ENCODE measurements at regions not wholly inside any gene's neighbourhood (a gene's known extent, or its start where the extent isn't known, plus 50 kb on each side); places are given as distances from the start of the nearest gene placed in this dataset.

DNA sequence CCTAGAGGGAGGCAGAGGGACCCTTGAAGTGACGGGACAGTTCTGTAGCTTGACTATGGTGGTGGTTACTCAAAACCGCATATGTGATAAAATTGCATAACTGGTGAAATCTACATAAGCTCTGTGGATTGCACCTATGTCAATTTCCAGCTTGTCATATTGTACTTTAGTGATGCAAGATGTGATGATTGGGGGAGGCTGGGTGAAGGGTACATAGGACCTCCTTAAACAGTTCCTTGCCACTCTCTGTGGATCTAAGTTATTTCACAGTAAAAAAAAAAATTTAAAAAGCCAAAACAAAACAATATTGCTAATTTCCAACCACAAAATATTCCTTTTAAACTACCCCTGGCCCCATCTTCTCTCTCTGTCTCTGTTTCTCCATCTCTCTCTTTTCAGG lies 472.6 kb upstream of the SULF2 start:
- no peak for DNase-seq (ENCODE audit: low read depth)
- TF ChIP-seq, protein P1, sequence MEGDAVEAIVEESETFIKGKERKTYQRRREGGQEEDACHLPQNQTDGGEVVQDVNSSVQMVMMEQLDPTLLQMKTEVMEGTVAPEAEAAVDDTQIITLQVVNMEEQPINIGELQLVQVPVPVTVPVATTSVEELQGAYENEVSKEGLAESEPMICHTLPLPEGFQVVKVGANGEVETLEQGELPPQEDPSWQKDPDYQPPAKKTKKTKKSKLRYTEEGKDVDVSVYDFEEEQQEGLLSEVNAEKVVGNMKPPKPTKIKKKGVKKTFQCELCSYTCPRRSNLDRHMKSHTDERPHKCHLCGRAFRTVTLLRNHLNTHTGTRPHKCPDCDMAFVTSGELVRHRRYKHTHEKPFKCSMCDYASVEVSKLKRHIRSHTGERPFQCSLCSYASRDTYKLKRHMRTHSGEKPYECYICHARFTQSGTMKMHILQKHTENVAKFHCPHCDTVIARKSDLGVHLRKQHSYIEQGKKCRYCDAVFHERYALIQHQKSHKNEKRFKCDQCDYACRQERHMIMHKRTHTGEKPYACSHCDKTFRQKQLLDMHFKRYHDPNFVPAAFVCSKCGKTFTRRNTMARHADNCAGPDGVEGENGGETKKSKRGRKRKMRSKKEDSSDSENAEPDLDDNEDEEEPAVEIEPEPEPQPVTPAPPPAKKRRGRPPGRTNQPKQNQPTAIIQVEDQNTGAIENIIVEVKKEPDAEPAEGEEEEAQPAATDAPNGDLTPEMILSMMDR (IDR thresholded peaks at IDR 0.05; ENCODE audit: low read length, missing control alignments): no peak
- H3K4me3 ChIP-seq (replicated peaks; ENCODE audit: low read depth, low read length): no peak overlapping the region

DNA sequence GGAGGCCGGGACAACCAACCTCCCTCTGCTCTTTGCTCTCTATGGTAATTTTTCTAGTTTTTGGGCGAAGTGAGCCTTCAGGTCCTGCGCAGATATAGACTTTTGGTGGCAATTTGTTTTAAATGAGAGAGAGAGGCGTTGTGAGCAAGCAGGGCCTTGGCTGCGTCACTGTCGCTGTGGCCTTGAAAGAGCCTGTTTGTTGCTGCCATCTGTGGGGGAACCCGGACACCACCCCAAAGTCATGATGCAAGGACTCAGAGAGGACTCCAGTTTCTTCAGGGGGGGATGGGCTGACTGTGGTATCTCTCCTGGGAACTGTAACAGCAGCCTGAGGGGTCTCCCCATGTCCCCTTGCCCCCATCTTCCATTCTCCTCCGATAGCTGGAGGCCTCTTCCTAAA lies 462.7 kb upstream of the SULF2 start:
- TF ChIP-seq, protein P1 (IDR thresholded peaks at IDR 0.05; ENCODE audit: low read length, missing control alignments): no peak
- H3K4me3 ChIP-seq (replicated peaks; ENCODE audit: low read depth, low read length): no peak overlapping the region
- DNase-seq (ENCODE audit: low read depth): no peak

- DNase-seq (ENCODE audit: low read depth): no peak
- no peak overlapping the region for H3K4me3 ChIP-seq (replicated peaks; ENCODE audit: low read depth, low read length)
- TF ChIP-seq, protein P1 (IDR thresholded peaks at IDR 0.05; ENCODE audit: low read length, missing control alignments): no peak
Observed at GRCh38 chr20:48246061-48246790, 460.9 kb upstream of the SULF2 start.

- H3K4me3 ChIP-seq (replicated peaks; ENCODE audit: low read depth, low read length): no peak overlapping the region
- DNase-seq (ENCODE audit: low read depth): no peak
- TF ChIP-seq, protein P1 (IDR thresholded peaks at IDR 0.05; ENCODE audit: low read length, missing control alignments): no peak
Observed at GRCh38 chr20:48242623-48243022, 457.3 kb upstream of the SULF2 start.

GRCh38 chr20:48241482-48241881 lies 456.2 kb upstream of the SULF2 start:
- no peak for DNase-seq (ENCODE audit: low read depth)
- no peak overlapping the region for H3K4me3 ChIP-seq (replicated peaks; ENCODE audit: low read depth, low read length)
- TF ChIP-seq, protein P1 (IDR thresholded peaks at IDR 0.05; ENCODE audit: low read length, missing control alignments): no peak

GRCh38 chr20:48238781-48239180 lies 453.5 kb upstream of the SULF2 start:
- DNase-seq (ENCODE audit: low read depth): no peak
- no peak overlapping the region for H3K4me3 ChIP-seq (replicated peaks; ENCODE audit: low read depth, low read length)
- TF ChIP-seq, protein P1 (IDR thresholded peaks at IDR 0.05; ENCODE audit: low read length, missing control alignments): no peak

- TF ChIP-seq, protein P1 (IDR thresholded peaks at IDR 0.05; ENCODE audit: low read length, missing control alignments): no peak
- no peak overlapping the region for H3K4me3 ChIP-seq (replicated peaks; ENCODE audit: low read depth, low read length)
- DNase-seq (ENCODE audit: low read depth): peak; percentile 11
Observed at GRCh38 chr20:48238326-48238725, 453.0 kb upstream of the SULF2 start.

Measured in fibroblast of pulmonary artery (primary cell).